CD4-positive, alpha-beta T cell (primary cell): ENCODE measurements at regions not wholly inside any gene's neighbourhood (a gene's known extent, or its start where the extent isn't known, plus 50 kb on each side); places are given as distances from the start of the nearest gene placed in this dataset.
"Not testable (repeated sequence)": the region's sequence is repeated elsewhere in the genome, so short reads cannot be mapped to it uniquely, and the experiment has no call there.

Experiments
- ATAC-seq: fragments of 200-7000 bp; cut with Tn5 transposase; one replicate; pipeline ENCODE4 v1.10.0; 2022; ENCODE audit warnings: mild to moderate bottlenecking; ENCODE audit not compliant: poor library complexity
- CTCF ChIA-PET: fragments of 350-600 bp; sonication (Branson Sonifier 250); formaldehyde crosslinking; loops from one replicate; lab custom pipeline; 2021; ENCODE audit warnings: antibody characterized with exemption, inconsistent platforms; lab: Charles Lee
- POLR2A ChIA-PET: fragments of 350-600 bp; sonication (Branson Sonifier 250); formaldehyde crosslinking; loops from one replicate; lab custom pipeline; 2021; ENCODE audit warnings: antibody characterized with exemption, inconsistent platforms; lab: Charles Lee
- DNase-seq, 14 experiments: peaks; one replicate each; pipeline ENCODE4 v3.0.0-alpha.2; 2013 to 2020; ENCODE audit warnings: mixed read lengths in 2 of 14
- H3K27ac ChIP-seq, 2 donors: one replicate each; pipeline versions ENCODE4 v1.5.1 to v1.7.0; 2013; ENCODE audit warnings: low read length in 2 of 2, low read depth in 1 of 2, mild to moderate bottlenecking in 1 of 2
- H3K27me3 ChIP-seq, 2 experiments: 1 replicate in 1 of 2; 2 replicates in 1 of 2; pipeline versions ENCODE4 v1.6.1 to v1.7.0; 2013; ENCODE audit warnings: low read length in 2 of 2, control low read depth in 1 of 2, mild to moderate bottlenecking in 1 of 2, moderate library complexity in 1 of 2; ENCODE audit not compliant: insufficient read depth in 2 of 2, control insufficient read depth in 1 of 2
- H3K36me3 ChIP-seq: one replicate; pipeline ENCODE4 v1.6.1; 2013; ENCODE audit warnings: low read length, control low read depth; ENCODE audit not compliant: insufficient read depth
- H3K4me1 ChIP-seq: one replicate; pipeline ENCODE4 v1.6.1; 2013; ENCODE audit warnings: low read length, control low read depth; ENCODE audit not compliant: insufficient read depth
- H3K4me3 ChIP-seq: one replicate; pipeline ENCODE4 v1.5.1; 2013; ENCODE audit warnings: mild to moderate bottlenecking, low read length, moderate library complexity
- H3K9me3 ChIP-seq, 2 experiments: 1 replicate in 1 of 2; 2 replicates in 1 of 2; pipeline versions ENCODE4 v1.6.1 to v1.7.0; 2013; ENCODE audit warnings: low read length in 2 of 2, mild to moderate bottlenecking in 2 of 2, control low read depth in 1 of 2, moderate library complexity in 1 of 2; ENCODE audit not compliant: control insufficient read depth in 1 of 2, insufficient read depth in 1 of 2
- H3K27ac Mint-ChIP-seq: one replicate; pipeline ENCODE4 v1.8.0; 2020; ENCODE audit warnings: mixed read lengths
- H3K27me3 Mint-ChIP-seq: one replicate; pipeline ENCODE4 v1.8.0; 2021; ENCODE audit warnings: mixed read lengths
- H3K36me3 Mint-ChIP-seq: one replicate; pipeline ENCODE4 v1.8.0; 2021; ENCODE audit warnings: low read depth, mixed read lengths
- H3K4me1 Mint-ChIP-seq: one replicate; pipeline ENCODE4 v1.8.0; 2021; ENCODE audit warnings: low read depth, mixed read lengths
- H3K4me3 Mint-ChIP-seq: one replicate; pipeline ENCODE4 v1.8.0; 2020; ENCODE audit warnings: mild to moderate bottlenecking, mixed read lengths
- H3K9me3 Mint-ChIP-seq: one replicate; pipeline ENCODE4 v1.8.0; 2020; ENCODE audit warnings: mixed read lengths
- CTCF ChIP-seq: fragments of 200-600 bp; IDR thresholded peaks from one replicate; pipeline ENCODE4 v1.8.0; 2022; ENCODE audit warnings: antibody characterized with exemption, mild to moderate bottlenecking
- intact Hi-C, 2 experiments: fragments of 100-400 bp; cut with DNase I in 1 of 2; cut with micrococcal nuclease in 1 of 2; formaldehyde crosslinking; loops; one replicate each; pipeline versions ENCODE4 v1.15.1 to v1.9.0; 2023 to 2025; cut with DNase I, micrococcal nuclease

- POLR2A ChIA-PET: no interaction called here
- peaks cover 0 to 12% of the 10 kb centered on the region in 2 experiments for H3K9me3 ChIP-seq
- H3K4me1 ChIP-seq: no peaks in the 10 kb centered on the region
- no peak overlapping the region for H3K27ac ChIP-seq
- DNase-seq (peak in 1 of 14 experiments; percentile 4), ATAC-seq (no peak)
- no peak overlapping the region for H3K4me3 ChIP-seq
- CTCF ChIA-PET: no interaction called here
- peaks cover 2% of the 10 kb centered on the region for H3K9me3 Mint-ChIP-seq
- H3K36me3 ChIP-seq: no peaks in the 10 kb centered on the region
- no peak overlapping the region for H3K27ac Mint-ChIP-seq
- TF ChIP-seq CTCF: peak; percentile 41
- peaks cover 0 to 9% of the 10 kb centered on the region in 2 experiments for H3K27me3 ChIP-seq
- no peaks in the 10 kb centered on the region for H3K4me1 Mint-ChIP-seq
- intact Hi-C loops: no loop called here
- H3K36me3 Mint-ChIP-seq: no peaks in the 10 kb centered on the region
- H3K4me3 Mint-ChIP-seq: no peak overlapping the region
- H3K27me3 Mint-ChIP-seq: no peaks in the 10 kb centered on the region
Observed at GRCh38 chr10:125521721-125522680, 161.0 kb downstream of the TEX36 start.

- Histone ChIP-seq H3K27ac (no peak overlapping the region), H3K4me1 (no peaks in the 10 kb centered on the region), H3K4me3 (no peak overlapping the region), H3K9me3 (peaks cover 0 to 12% of the 10 kb centered on the region in 2 experiments), H3K36me3 (no peaks in the 10 kb centered on the region), H3K27me3 (peaks cover 0 to 9% of the 10 kb centered on the region in 2 experiments)
- Mint-ChIP-seq H3K4me3 (no peak overlapping the region), H3K4me1 (no peaks in the 10 kb centered on the region), H3K36me3 (no peaks in the 10 kb centered on the region), H3K27ac (no peak overlapping the region), H3K9me3 (peaks cover 2% of the 10 kb centered on the region), H3K27me3 (no peaks in the 10 kb centered on the region)
- DNase-seq (no peak), ATAC-seq (no peak)
- ChIA-PET POLR2A (no interaction called here), CTCF (no interaction called here)
- TF ChIP-seq CTCF: no peak
- intact Hi-C loops: no loop called here
Observed at GRCh38 chr10:125520968-125521367, 162.0 kb downstream of the TEX36 start.

- H3K27ac ChIP-seq, POLR2A ChIA-PET, DNase-seq, intact Hi-C loops, ATAC-seq, H3K4me3 ChIP-seq, CTCF ChIA-PET, H3K4me1 ChIP-seq, H3K4me1 Mint-ChIP-seq, H3K27me3 ChIP-seq, H3K9me3 Mint-ChIP-seq, H3K36me3 ChIP-seq, H3K4me3 Mint-ChIP-seq, H3K27ac Mint-ChIP-seq, H3K36me3 Mint-ChIP-seq: not testable (repeated sequence)
- peaks cover 0 to 12% of the 10 kb centered on the region in 2 experiments for H3K9me3 ChIP-seq
- peaks cover 14% of the 10 kb centered on the region for H3K27me3 Mint-ChIP-seq
Observed at GRCh38 chr10:125518397-125518796, 164.6 kb downstream of the TEX36 start.
